ENCODE measurements at regions not wholly inside any gene's neighbourhood (a gene's known extent, or its start where the extent isn't known, plus 50 kb on each side); places are given as distances from the start of the nearest gene placed in this dataset.

DNA sequence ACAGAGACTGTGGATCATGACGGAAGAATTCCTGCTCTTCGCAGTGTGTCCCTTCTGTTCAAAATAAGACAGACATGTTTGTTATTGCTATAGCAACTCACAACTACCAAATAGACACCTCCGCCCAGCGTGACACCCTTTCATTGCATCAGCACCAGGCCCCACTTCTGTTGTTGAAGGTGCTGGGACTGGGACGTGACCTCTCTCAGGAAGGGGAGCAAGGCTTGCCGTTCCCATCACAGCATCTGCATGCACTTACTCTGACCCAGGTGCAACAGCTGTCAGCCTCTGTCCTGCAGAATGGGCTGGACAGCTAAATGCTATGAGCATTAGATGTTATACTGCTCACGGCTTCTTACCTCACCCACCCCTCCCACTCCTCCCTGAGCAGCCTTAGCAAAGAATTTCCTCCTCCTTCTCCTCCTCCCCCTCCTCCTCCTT, 94.1 kb downstream of the DACT2 start:
- TF ChIP-seq POLR2A (IDR thresholded peaks at IDR 0.05), result no peak
- TF ChIP-seq, protein P1, sequence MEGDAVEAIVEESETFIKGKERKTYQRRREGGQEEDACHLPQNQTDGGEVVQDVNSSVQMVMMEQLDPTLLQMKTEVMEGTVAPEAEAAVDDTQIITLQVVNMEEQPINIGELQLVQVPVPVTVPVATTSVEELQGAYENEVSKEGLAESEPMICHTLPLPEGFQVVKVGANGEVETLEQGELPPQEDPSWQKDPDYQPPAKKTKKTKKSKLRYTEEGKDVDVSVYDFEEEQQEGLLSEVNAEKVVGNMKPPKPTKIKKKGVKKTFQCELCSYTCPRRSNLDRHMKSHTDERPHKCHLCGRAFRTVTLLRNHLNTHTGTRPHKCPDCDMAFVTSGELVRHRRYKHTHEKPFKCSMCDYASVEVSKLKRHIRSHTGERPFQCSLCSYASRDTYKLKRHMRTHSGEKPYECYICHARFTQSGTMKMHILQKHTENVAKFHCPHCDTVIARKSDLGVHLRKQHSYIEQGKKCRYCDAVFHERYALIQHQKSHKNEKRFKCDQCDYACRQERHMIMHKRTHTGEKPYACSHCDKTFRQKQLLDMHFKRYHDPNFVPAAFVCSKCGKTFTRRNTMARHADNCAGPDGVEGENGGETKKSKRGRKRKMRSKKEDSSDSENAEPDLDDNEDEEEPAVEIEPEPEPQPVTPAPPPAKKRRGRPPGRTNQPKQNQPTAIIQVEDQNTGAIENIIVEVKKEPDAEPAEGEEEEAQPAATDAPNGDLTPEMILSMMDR (IDR thresholded peaks at IDR 0.05 in 4 of 5, conservative IDR thresholded peaks at IDR 0.05 in 1 of 5), result no peak

Data from gastrocnemius medialis (tissue), 4 donors.